CD14-positive monocyte (primary cell): ENCODE measurements at regions not wholly inside any gene's neighbourhood (a gene's known extent, or its start where the extent isn't known, plus 50 kb on each side); places are given as distances from the start of the nearest gene placed in this dataset.

Experiments used
- DNase-seq, 3 donors: peaks; one replicate each; pipeline ENCODE4 v3.0.0-alpha.2; 2011 to 2022
- H2AFZ ChIP-seq: 2 replicates; pipeline ENCODE4 v1.6.0; 2012; ENCODE audit warnings: mild to moderate bottlenecking, low read depth, low read length, inconsistent platforms; ENCODE audit not compliant: insufficient read depth, poor library complexity, severe bottlenecking
- H3K27ac ChIP-seq, 2 donors: 1 replicate in 1 of 2; 2 replicates in 1 of 2; pipeline ENCODE4 v1.5.1; 2012 to 2013; ENCODE audit warnings: low read length in 2 of 2, control low read depth in 1 of 2, inconsistent platforms in 1 of 2, low read depth in 1 of 2, mild to moderate bottlenecking in 1 of 2
- H3K27me3 ChIP-seq, 2 donors: one replicate each; pipeline versions ENCODE4 v1.6.0 to v1.6.1; 2011 to 2013; ENCODE audit warnings: low read length in 2 of 2; ENCODE audit not compliant: control insufficient read depth in 2 of 2, insufficient read depth in 2 of 2
- H3K36me3 ChIP-seq, 2 donors: replicated peaks in 1 of 2; 1 replicate in 1 of 2; 2 replicates in 1 of 2; pipeline versions ENCODE4 v1.5.1 to v1.6.1; 2012 to 2013; ENCODE audit warnings: low read length in 2 of 2, control low read depth in 1 of 2, inconsistent platforms in 1 of 2, mild to moderate bottlenecking in 1 of 2; ENCODE audit not compliant: insufficient read depth in 2 of 2, control insufficient read depth in 1 of 2
- H3K4me1 ChIP-seq, 2 donors: 1 replicate in 1 of 2; 2 replicates in 1 of 2; pipeline versions ENCODE4 v1.5.1 to v1.6.1; 2012 to 2013; ENCODE audit warnings: low read length in 2 of 2, control low read depth in 1 of 2, inconsistent platforms in 1 of 2, mild to moderate bottlenecking in 1 of 2, moderate library complexity in 1 of 2; ENCODE audit not compliant: insufficient read depth in 2 of 2, control insufficient read depth in 1 of 2
- H3K4me2 ChIP-seq: replicated peaks from 2 replicates; pipeline ENCODE3; 2012; ENCODE audit warnings: low read length, moderate library complexity, mild to moderate bottlenecking; ENCODE audit not compliant: poor library complexity, severe bottlenecking; ENCODE audit errors: extremely low read depth
- H3K4me3 ChIP-seq, 3 experiments: fragments of 200-600 bp in 1 of 3; sonication (generic) in 1 of 3; replicated peaks in 1 of 3; 1 replicate in 2 of 3; 2 replicates in 1 of 3; pipeline ENCODE4 v1.5.1; 2011 to 2013; ENCODE audit warnings: low read length in 3 of 3, mild to moderate bottlenecking in 3 of 3, control low read depth in 2 of 3, low read depth in 2 of 3, inconsistent platforms in 1 of 3, moderate library complexity in 1 of 3
- H3K79me2 ChIP-seq: 2 replicates; pipeline ENCODE4 v1.6.0; 2012; ENCODE audit warnings: mild to moderate bottlenecking, control low read depth, inconsistent platforms, low read length, moderate library complexity; ENCODE audit not compliant: insufficient read depth
- H3K9ac ChIP-seq: 2 replicates; pipeline ENCODE4 v1.6.0; 2017; ENCODE audit warnings: low read length, mild to moderate bottlenecking; ENCODE audit not compliant: insufficient read depth, poor library complexity, severe bottlenecking
- H3K9me3 ChIP-seq, 2 donors: replicated peaks in 1 of 2; 1 replicate in 1 of 2; 2 replicates in 1 of 2; pipeline versions ENCODE4 v1.5.1 to v1.6.1; 2012 to 2013; ENCODE audit warnings: low read length in 2 of 2, control low read depth in 1 of 2; ENCODE audit not compliant: control insufficient read depth in 1 of 2, insufficient read depth in 1 of 2
- H4K20me1 ChIP-seq: 2 replicates; pipeline ENCODE4 v1.6.0; 2012; ENCODE audit warnings: mild to moderate bottlenecking, low read length, control low read depth, moderate library complexity; ENCODE audit not compliant: insufficient read depth
- H3K27ac Mint-ChIP-seq, 7 donors: one replicate each; pipeline ENCODE4 v1.8.0; 2020; ENCODE audit warnings: mild to moderate bottlenecking in 7 of 7, mixed read lengths in 7 of 7, moderate library complexity in 6 of 7, inconsistent platforms in 2 of 7
- H3K27me3 Mint-ChIP-seq, 3 donors: one replicate each; pipeline ENCODE4 v1.8.0; 2021 to 2022; ENCODE audit warnings: low read depth in 3 of 3, mild to moderate bottlenecking in 3 of 3, mixed read lengths in 3 of 3, moderate library complexity in 3 of 3, inconsistent platforms in 1 of 3
- H3K36me3 Mint-ChIP-seq, 2 donors: one replicate each; pipeline ENCODE4 v1.8.0; 2020; ENCODE audit warnings: mixed read lengths in 2 of 2, inconsistent platforms in 1 of 2, mild to moderate bottlenecking in 1 of 2
- H3K4me1 Mint-ChIP-seq: one replicate; pipeline ENCODE4 v1.8.0; 2020; ENCODE audit warnings: mild to moderate bottlenecking, mixed read lengths
- H3K4me3 Mint-ChIP-seq, 2 donors: one replicate each; pipeline ENCODE4 v1.8.0; 2020; ENCODE audit warnings: mild to moderate bottlenecking in 2 of 2, mixed read lengths in 2 of 2, moderate library complexity in 1 of 2
- H3K9me3 Mint-ChIP-seq, 7 donors: one replicate each; pipeline ENCODE4 v1.8.0; 2020 to 2022; ENCODE audit warnings: mixed read lengths in 7 of 7, mild to moderate bottlenecking in 6 of 7, moderate library complexity in 6 of 7, inconsistent platforms in 2 of 7
- WGBS: methylation state at CpG from one replicate; pipeline ENCODE4 v1.1.5; 2013; ENCODE audit warnings: missing lambda C conversion rate; ENCODE audit not compliant: insufficient coverage; 5-methylcytosine and 5-hydroxymethylcytosine counted together
- intact Hi-C, 2 donors: fragments of 100-400 bp; cut with micrococcal nuclease; formaldehyde crosslinking; loops; one replicate each; pipeline versions ENCODE4 v1.15.0 to v1.15.1; 2023
- TF ChIP-seq, protein P1 (sequence below): fragments of 200-600 bp; IDR thresholded peaks from one replicate; pipeline ENCODE4 v1.8.0; 2022; ENCODE audit warnings: antibody characterized with exemption, mild to moderate bottlenecking

DNA sequence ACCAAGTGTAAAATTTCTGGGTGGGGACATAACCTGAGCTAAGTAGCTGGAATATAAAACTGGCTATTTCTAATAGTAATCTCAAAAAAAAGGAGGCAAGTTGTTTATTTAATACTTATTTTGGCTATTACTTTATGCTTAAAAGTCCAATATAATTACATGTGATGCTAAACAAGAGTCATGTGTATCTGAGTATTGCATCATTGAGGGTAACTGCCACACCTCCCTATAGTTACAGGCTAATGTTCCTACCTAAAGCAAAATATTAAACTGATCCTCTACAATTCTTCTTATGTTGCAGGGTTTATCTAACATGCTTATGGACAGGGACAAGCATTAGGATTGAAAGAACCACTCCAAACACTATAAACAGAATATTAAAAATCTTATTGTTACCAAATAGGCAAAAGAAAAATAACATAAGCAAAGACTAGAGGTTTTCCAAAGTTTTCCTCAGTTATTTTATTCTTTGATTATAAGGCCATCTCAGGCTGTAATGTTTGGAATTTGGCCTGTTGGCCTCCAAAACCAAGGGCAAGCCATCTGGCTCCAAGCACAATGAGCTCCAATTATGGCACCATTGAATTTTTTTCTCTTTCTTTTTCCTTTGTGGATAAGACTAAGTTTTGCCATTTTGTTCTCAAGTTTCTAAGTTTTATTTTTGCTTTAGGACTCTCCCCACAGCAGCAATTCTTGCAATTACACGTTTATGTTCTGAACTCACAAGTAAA is 75.8 kb upstream of the ABI3BP start:
- no peaks in the 10 kb centered on the region for H3K79me2 ChIP-seq
- Mint-ChIP-seq H3K4me3 (no peak overlapping the region), H3K4me1 (no peaks in the 10 kb centered on the region), H3K27me3 (no peaks in the 10 kb centered on the region), H3K9me3 (no peaks in the 10 kb centered on the region), H3K36me3 (no peaks in the 10 kb centered on the region), H3K27ac (no peak overlapping the region)
- no CpG with 5 or more reads among the region's 1 CpG for WGBS
- H3K4me1 ChIP-seq = no peaks in the 10 kb centered on the region
- no peaks in the 10 kb centered on the region for H3K36me3 ChIP-seq
- no peak for DNase-seq
- no peaks in the 10 kb centered on the region for H4K20me1 ChIP-seq
- no peaks in the 10 kb centered on the region for H3K9me3 ChIP-seq
- H3K4me2 ChIP-seq = no peak overlapping the region
- no peak overlapping the region for H3K4me3 ChIP-seq
- intact Hi-C loops = no loop called here
- no peaks in the 10 kb centered on the region for H3K27me3 ChIP-seq
- no peak overlapping the region for H3K27ac ChIP-seq
- TF ChIP-seq, protein P1, sequence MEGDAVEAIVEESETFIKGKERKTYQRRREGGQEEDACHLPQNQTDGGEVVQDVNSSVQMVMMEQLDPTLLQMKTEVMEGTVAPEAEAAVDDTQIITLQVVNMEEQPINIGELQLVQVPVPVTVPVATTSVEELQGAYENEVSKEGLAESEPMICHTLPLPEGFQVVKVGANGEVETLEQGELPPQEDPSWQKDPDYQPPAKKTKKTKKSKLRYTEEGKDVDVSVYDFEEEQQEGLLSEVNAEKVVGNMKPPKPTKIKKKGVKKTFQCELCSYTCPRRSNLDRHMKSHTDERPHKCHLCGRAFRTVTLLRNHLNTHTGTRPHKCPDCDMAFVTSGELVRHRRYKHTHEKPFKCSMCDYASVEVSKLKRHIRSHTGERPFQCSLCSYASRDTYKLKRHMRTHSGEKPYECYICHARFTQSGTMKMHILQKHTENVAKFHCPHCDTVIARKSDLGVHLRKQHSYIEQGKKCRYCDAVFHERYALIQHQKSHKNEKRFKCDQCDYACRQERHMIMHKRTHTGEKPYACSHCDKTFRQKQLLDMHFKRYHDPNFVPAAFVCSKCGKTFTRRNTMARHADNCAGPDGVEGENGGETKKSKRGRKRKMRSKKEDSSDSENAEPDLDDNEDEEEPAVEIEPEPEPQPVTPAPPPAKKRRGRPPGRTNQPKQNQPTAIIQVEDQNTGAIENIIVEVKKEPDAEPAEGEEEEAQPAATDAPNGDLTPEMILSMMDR = no peak
- H3K9ac ChIP-seq = no peak overlapping the region
- H2AFZ ChIP-seq = no peak overlapping the region

DNA sequence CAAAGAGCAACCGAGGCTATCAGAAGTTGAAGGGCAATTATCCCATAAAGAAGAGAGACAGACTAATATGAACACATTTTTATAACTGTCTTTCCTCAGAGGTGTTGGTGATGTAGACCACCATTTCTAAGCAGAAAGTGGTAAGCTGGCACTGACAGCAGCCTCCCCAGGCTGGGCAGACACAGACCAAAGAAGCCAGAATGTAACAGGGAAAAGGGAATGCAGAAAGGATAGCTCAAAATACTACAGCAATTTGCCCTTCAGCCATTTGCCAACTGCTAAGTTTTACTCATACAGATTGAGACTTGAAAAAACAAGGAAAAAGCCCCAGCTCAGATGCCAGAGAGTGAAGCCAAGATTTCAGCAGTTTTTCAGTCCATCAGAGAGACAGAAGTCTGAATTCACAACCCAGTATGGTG is 73.5 kb upstream of the ABI3BP start:
- H3K36me3 Mint-ChIP-seq = no peaks in the 10 kb centered on the region
- H3K27ac ChIP-seq = no peak overlapping the region
- no peaks in the 10 kb centered on the region for H3K4me1 ChIP-seq
- H3K9ac ChIP-seq = no peak overlapping the region
- no peaks in the 10 kb centered on the region for H3K4me1 Mint-ChIP-seq
- H4K20me1 ChIP-seq = no peaks in the 10 kb centered on the region
- no peaks in the 10 kb centered on the region for H3K79me2 ChIP-seq
- intact Hi-C loops = no loop called here
- H3K4me2 ChIP-seq = no peak overlapping the region
- H3K27ac Mint-ChIP-seq = no peak overlapping the region
- DNase-seq = no peak
- no peak overlapping the region for H2AFZ ChIP-seq
- no peak overlapping the region for H3K4me3 ChIP-seq
- no peaks in the 10 kb centered on the region for H3K9me3 ChIP-seq
- no CpG with 5 or more reads among the region's 1 CpG for WGBS
- peaks cover 0 to 5% (median 0%) of the 10 kb centered on the region in 7 donors for H3K9me3 Mint-ChIP-seq
- H3K27me3 ChIP-seq = no peaks in the 10 kb centered on the region
- H3K36me3 ChIP-seq = no peaks in the 10 kb centered on the region
- no peaks in the 10 kb centered on the region for H3K27me3 Mint-ChIP-seq
- H3K4me3 Mint-ChIP-seq = no peak overlapping the region
- TF ChIP-seq, protein P1 = no peak
